ENCODE measurements at regions not wholly inside any gene's neighbourhood (a gene's known extent, or its start where the extent isn't known, plus 50 kb on each side); places are given as distances from the start of the nearest gene placed in this dataset.
"Not testable (repeated sequence)": the region's sequence is repeated elsewhere in the genome, so short reads cannot be mapped to it uniquely, and the experiment has no call there.

DNA sequence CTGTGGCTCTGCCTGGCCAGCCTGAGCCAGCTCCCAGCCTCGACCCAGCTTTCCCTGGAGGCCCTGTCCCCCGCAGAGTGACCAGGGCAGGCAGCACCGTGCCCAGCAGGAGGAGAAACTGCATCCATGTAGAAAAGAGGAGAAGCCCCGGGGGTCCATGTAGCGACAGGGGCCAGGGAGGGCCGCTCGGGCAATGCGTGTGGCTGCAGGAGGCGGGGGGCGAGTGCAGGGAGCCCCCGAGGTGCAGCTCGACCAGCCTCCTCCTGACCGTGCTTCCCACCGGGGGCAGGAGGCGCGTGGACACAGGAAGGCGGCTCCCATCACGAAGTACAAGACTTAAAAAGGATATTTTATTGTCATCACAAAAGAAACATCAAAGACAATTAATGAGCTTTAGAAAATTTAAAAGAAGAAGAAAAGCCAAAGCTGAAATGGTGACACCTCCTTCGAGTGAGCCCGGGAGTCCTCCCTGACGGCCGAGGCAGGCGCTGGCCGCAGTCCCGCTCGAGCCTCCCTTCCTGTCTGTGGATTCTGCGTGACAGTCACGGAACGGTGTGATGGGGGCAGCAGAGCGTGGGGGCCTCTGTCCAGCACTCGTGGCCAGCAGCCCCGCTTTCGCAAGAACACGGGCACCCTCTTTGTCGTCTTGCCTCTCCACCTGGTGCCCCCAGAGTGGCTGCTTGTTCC is 93.9 kb downstream of the TMEM121 start:
- WGBS, result 69% methylated on average over 22 of the region's 35 CpGs
- not testable (repeated sequence) for H3K9me3 ChIP-seq; H3K4me3 ChIP-seq; H3K36me3 ChIP-seq; DNase-seq (ENCODE audit: low spot score in 2 of 2); H3K4me1 ChIP-seq; H3K27ac ChIP-seq
- H3K27me3 ChIP-seq, result peaks cover 15% of the 10 kb centered on the region

GRCh38 chr14:105620865-105621471 is 94.6 kb downstream of the TMEM121 start:
- H3K36me3 ChIP-seq, H3K4me3 ChIP-seq, H3K4me1 ChIP-seq, H3K27ac ChIP-seq, H3K9me3 ChIP-seq: not testable (repeated sequence)
- DNase-seq (ENCODE audit: low spot score in 2 of 2), result peak in 1 of 2 donors; percentile 67
- 85% methylated on average over 4 of the region's 21 CpGs for WGBS
- peaks cover 15% of the 10 kb centered on the region for H3K27me3 ChIP-seq

DNA sequence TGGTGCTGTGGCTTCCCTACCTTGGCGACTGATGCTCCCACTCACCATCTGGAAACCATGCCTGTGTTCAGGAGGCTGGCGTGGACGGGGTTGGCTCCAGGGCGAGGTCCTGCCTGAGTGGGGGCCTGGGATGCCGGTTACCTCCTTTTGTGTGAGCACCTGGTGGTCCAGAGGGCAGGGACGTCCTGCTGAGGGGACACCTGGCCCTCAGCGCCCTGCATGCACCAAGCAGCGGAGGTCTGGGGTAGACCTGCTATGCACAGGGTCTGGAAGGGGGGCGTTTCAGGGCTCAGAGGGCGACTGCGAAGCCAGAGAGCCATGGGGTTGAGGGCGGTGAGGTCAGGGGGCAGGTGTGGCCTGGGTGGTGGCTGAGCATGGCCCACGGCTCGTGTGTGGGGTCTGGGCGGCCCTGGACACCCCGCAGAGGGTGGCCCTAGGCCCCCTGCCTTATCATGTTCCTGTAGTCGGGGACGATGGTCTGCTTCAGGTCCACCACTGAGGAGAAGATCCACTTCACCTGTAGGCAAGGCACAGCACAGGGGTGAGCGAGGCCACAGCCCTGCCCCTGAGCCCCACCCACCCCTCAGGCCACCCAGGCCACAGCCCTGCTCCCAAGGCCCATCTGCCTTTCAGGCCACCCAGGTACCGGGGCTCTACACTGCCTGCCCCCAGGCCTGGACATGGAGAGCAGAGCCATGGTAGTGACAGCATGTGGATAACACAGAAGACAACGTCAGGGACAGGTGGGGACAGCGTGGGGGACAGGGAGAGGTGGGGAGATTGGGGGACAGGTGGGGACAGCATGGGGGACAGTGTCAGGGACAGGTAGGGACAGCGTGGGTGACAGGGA is 95.3 kb downstream of the TMEM121 start:
- WGBS, result 70% methylated on average over 4 of the region's 23 CpGs
- H3K4me3 ChIP-seq, H3K4me1 ChIP-seq, H3K9me3 ChIP-seq, H3K27ac ChIP-seq, H3K36me3 ChIP-seq: not testable (repeated sequence)
- peaks cover 13% of the 10 kb centered on the region for H3K27me3 ChIP-seq
- peak in 1 of 2 donors; percentile 77 for DNase-seq (ENCODE audit: low spot score in 2 of 2)

DNA sequence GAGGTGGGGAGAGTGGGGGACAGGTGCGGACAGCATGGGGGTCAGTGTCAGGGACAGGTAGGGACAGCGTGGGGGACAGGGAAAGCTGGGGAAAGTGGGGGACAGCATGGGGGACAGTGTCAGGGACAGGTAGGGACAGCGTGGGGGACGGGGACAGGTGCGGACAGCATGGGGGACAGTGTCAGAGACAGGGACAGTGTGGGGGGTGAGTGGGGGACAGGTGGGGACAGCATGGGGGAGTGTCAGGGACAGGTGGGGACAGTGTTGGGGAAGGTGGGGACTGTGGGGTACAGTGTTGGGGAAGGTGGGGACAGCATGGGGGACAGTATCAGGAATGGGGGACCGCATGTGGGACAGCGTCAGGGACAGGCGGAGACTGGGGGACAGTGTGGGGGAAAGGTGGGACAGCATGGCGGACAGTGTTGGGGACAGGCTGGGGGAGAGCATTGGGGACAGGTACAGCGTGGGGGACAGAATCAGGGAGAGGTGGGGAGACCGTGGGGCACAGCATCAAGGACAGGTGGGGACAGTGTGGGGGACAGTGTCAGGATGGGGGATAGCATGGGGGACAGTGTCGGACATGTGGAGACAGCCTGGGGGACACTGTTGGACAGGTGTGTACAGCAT is 96.1 kb downstream of the TMEM121 start:
- no peaks in the 10 kb centered on the region for H3K9me3 ChIP-seq
- H3K36me3 ChIP-seq, result no peaks in the 10 kb centered on the region
- H3K27me3 ChIP-seq, result peaks cover 9% of the 10 kb centered on the region
- H3K4me3 ChIP-seq, result no peak overlapping the region
- WGBS, result 78% methylated on average over 12 of the region's 12 CpGs
- H3K4me1 ChIP-seq, result no peaks in the 10 kb centered on the region
- no peak for TF ChIP-seq EP300 (IDR thresholded peaks at IDR 0.05)
- TF ChIP-seq, protein P1, sequence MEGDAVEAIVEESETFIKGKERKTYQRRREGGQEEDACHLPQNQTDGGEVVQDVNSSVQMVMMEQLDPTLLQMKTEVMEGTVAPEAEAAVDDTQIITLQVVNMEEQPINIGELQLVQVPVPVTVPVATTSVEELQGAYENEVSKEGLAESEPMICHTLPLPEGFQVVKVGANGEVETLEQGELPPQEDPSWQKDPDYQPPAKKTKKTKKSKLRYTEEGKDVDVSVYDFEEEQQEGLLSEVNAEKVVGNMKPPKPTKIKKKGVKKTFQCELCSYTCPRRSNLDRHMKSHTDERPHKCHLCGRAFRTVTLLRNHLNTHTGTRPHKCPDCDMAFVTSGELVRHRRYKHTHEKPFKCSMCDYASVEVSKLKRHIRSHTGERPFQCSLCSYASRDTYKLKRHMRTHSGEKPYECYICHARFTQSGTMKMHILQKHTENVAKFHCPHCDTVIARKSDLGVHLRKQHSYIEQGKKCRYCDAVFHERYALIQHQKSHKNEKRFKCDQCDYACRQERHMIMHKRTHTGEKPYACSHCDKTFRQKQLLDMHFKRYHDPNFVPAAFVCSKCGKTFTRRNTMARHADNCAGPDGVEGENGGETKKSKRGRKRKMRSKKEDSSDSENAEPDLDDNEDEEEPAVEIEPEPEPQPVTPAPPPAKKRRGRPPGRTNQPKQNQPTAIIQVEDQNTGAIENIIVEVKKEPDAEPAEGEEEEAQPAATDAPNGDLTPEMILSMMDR (IDR thresholded peaks at IDR 0.05), result no peak
- no peak for TF ChIP-seq POLR2AphosphoS5 (IDR thresholded peaks at IDR 0.05)
- TF ChIP-seq POLR2A (IDR thresholded peaks at IDR 0.05), result no peak
- DNase-seq (ENCODE audit: low spot score in 2 of 2), result peak in 1 of 2 donors; percentile 75
- no peak overlapping the region for H3K27ac ChIP-seq

GRCh38 chr14:105623178-105623577 is 96.8 kb downstream of the TMEM121 start:
- not testable (repeated sequence) for H3K4me3 ChIP-seq, H3K9me3 ChIP-seq, H3K27ac ChIP-seq, H3K36me3 ChIP-seq, H3K4me1 ChIP-seq, H3K27me3 ChIP-seq
- WGBS, result 73% methylated on average over 3 of the region's 14 CpGs
- peak in 1 of 2 donors; percentile 64 for DNase-seq (ENCODE audit: low spot score in 2 of 2)

GRCh38 chr14:105624346-105624745 is 98.0 kb downstream of the TMEM121 start:
- not testable (repeated sequence) for H3K27ac ChIP-seq, H3K36me3 ChIP-seq

GRCh38 chr14:105624749-105625434 is 98.5 kb downstream of the TMEM121 start:
- DNase-seq (ENCODE audit: low spot score in 2 of 2), result peak in 1 of 2 donors; percentile 72
- peaks cover 21% of the 10 kb centered on the region for H3K27me3 ChIP-seq
- not testable (repeated sequence) for H3K4me3 ChIP-seq, H3K27ac ChIP-seq, H3K4me1 ChIP-seq, H3K36me3 ChIP-seq, H3K9me3 ChIP-seq
- 89% methylated on average over 20 of the region's 25 CpGs for WGBS

More at GRCh38 chr14:105624346-105624745, 98.0 kb downstream of the TMEM121 start:
- peaks cover 17% of the 10 kb centered on the region for H3K27me3 ChIP-seq
- not testable (repeated sequence) for H3K4me3 ChIP-seq, H3K4me1 ChIP-seq, H3K9me3 ChIP-seq
- no CpG with 5 or more reads among the region's 22 CpGs for WGBS
- DNase-seq (ENCODE audit: low spot score in 2 of 2), result peak in 1 of 2 donors; percentile 68

- H3K36me3 ChIP-seq, H3K4me3 ChIP-seq, H3K9me3 ChIP-seq, H3K4me1 ChIP-seq, H3K27ac ChIP-seq: not testable (repeated sequence)
- peaks cover 21% of the 10 kb centered on the region for H3K27me3 ChIP-seq
- peak in 1 of 2 donors; percentile 57 for DNase-seq (ENCODE audit: low spot score in 2 of 2)
- 77% methylated on average over 3 of the region's 9 CpGs for WGBS
Observed at GRCh38 chr14:105625448-105625847, 99.1 kb downstream of the TMEM121 start.

- not testable (repeated sequence) for H3K27ac ChIP-seq; H3K4me3 ChIP-seq; H3K4me1 ChIP-seq; H3K36me3 ChIP-seq; DNase-seq (ENCODE audit: low spot score in 2 of 2); H3K9me3 ChIP-seq
- H3K27me3 ChIP-seq, result peaks cover 21% of the 10 kb centered on the region
- WGBS, result no CpG with 5 or more reads among the region's 15 CpGs
Observed at GRCh38 chr14:105626111-105626510, 99.7 kb downstream of the TMEM121 start.

- no CpG with 5 or more reads among the region's 5 CpGs for WGBS
- DNase-seq (ENCODE audit: low spot score in 2 of 2), result not testable (repeated sequence)
Observed at GRCh38 chr14:105626651-105627050, 100.3 kb downstream of the TMEM121 start.

DNA sequence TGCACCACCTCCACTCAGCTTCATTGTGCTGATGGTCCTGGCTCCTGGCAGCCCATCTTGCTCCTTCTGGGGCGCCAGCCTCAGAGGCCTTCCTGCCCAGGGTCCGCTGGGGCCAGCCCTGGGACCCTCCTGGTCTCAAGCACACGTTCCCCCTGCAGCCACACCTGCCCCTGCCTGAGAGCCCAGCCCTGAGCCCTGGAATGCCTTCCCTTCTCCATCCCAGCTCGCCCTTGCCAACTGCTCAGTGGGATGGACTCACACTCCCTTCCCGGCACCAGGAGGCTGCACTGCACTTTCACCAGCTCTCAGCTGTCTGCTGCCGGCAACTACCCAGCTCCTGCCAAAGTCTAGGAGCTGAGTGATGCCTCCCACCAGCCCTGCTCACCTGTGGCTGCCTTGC is 100.9 kb downstream of the TMEM121 start:
- WGBS, result no CpG with 5 or more reads among the region's 6 CpGs
- H3K27ac ChIP-seq; H3K4me1 ChIP-seq; DNase-seq (ENCODE audit: low spot score in 2 of 2); H3K9me3 ChIP-seq; H3K36me3 ChIP-seq; H3K4me3 ChIP-seq: not testable (repeated sequence)
- H3K27me3 ChIP-seq, result peaks cover 15% of the 10 kb centered on the region

More at GRCh38 chr14:105626651-105627050, 100.3 kb downstream of the TMEM121 start:
- not testable (repeated sequence) for H3K36me3 ChIP-seq, H3K4me1 ChIP-seq, H3K27ac ChIP-seq, H3K4me3 ChIP-seq, H3K9me3 ChIP-seq
- peaks cover 21% of the 10 kb centered on the region for H3K27me3 ChIP-seq
